ENCODE measurements at regions not wholly inside any gene's neighbourhood (a gene's known extent, or its start where the extent isn't known, plus 50 kb on each side); places are given as distances from the start of the nearest gene placed in this dataset.

GRCh38 chr22:44599500-44600140 is 101.6 kb upstream of the RTL6 start:
- TF ChIP-seq CTCF (conservative IDR thresholded peaks at IDR 0.05): no peak
- no peak for TF ChIP-seq ZFX (IDR thresholded peaks at IDR 0.05)
